ENCODE measurements at regions not wholly inside any gene's neighbourhood (a gene's known extent, or its start where the extent isn't known, plus 50 kb on each side); places are given as distances from the start of the nearest gene placed in this dataset.

- no peaks in the 10 kb centered on the region for H3K36me3 ChIP-seq (ENCODE audit: insufficient read depth, low read length)
- H3K4me1 ChIP-seq (ENCODE audit: insufficient read depth, low read length, severe bottlenecking), result no peaks in the 10 kb centered on the region
- H3K4me3 ChIP-seq (ENCODE audit: low read depth, low read length, poor library complexity, severe bottlenecking), result no peak overlapping the region
- no peaks in the 10 kb centered on the region for H3K9me2 ChIP-seq (ENCODE audit: low read depth, low read length)
- H2AFZ ChIP-seq (ENCODE audit: low read length), result no peak overlapping the region
- H3K27me3 ChIP-seq (ENCODE audit: insufficient read depth, low read length), result no peaks in the 10 kb centered on the region
- H3K79me2 ChIP-seq (ENCODE audit: insufficient read depth, low read length), result no peaks in the 10 kb centered on the region
- H3K4me2 ChIP-seq (ENCODE audit: low read length), result no peak overlapping the region
- H4K20me1 ChIP-seq (ENCODE audit: insufficient read depth, low read length), result no peaks in the 10 kb centered on the region
- no peaks in the 10 kb centered on the region for H3F3A ChIP-seq (ENCODE audit: insufficient read depth, low read length)
- H3K9ac ChIP-seq (ENCODE audit: low read length), result no peak overlapping the region
- H3K27ac ChIP-seq (ENCODE audit: low read depth, low read length, poor library complexity, severe bottlenecking), result no peak overlapping the region
- TF ChIP-seq EZH2 (IDR thresholded peaks at IDR 0.05; ENCODE audit: borderline replicate concordance, low read length) (no peak), CTCF (IDR thresholded peaks at IDR 0.05; ENCODE audit: low read length) (no peak)
- no peaks in the 10 kb centered on the region for H3K9me3 ChIP-seq (ENCODE audit: low read length)
These were observed 1539.2 kb upstream of the PIK3C3 start for GRCh38 chr18:40415821-40416220.

- Histone ChIP-seq H3K79me2 (ENCODE audit: insufficient read depth, low read length) (no peaks in the 10 kb centered on the region), H3K27me3 (ENCODE audit: insufficient read depth, low read length) (no peaks in the 10 kb centered on the region), H3F3A (ENCODE audit: insufficient read depth, low read length) (no peaks in the 10 kb centered on the region), H3K36me3 (ENCODE audit: insufficient read depth, low read length) (no peaks in the 10 kb centered on the region), H3K9ac (ENCODE audit: low read length) (no peak overlapping the region), H3K27ac (ENCODE audit: low read depth, low read length, poor library complexity, severe bottlenecking) (no peak overlapping the region), H3K4me2 (ENCODE audit: low read length) (no peak overlapping the region), H2AFZ (ENCODE audit: low read length) (no peak overlapping the region), H3K9me2 (ENCODE audit: low read depth, low read length) (no peaks in the 10 kb centered on the region), H3K4me1 (ENCODE audit: insufficient read depth, low read length, severe bottlenecking) (no peaks in the 10 kb centered on the region), H3K4me3 (ENCODE audit: low read depth, low read length, poor library complexity, severe bottlenecking) (no peak overlapping the region), H4K20me1 (ENCODE audit: insufficient read depth, low read length) (no peaks in the 10 kb centered on the region), H3K9me3 (ENCODE audit: low read length) (no peaks in the 10 kb centered on the region)
- TF ChIP-seq EZH2 (IDR thresholded peaks at IDR 0.05; ENCODE audit: borderline replicate concordance, low read length) (no peak), CTCF (IDR thresholded peaks at IDR 0.05; ENCODE audit: low read length) (no peak)
These were observed 1539.8 kb upstream of the PIK3C3 start for GRCh38 chr18:40415176-40415791.

GRCh38 chr18:40414155-40414754, 1540.8 kb upstream of the PIK3C3 start:
- Histone ChIP-seq H3K9me3 (ENCODE audit: low read length) (no peaks in the 10 kb centered on the region), H3K9me2 (ENCODE audit: low read depth, low read length) (no peaks in the 10 kb centered on the region), H3K27me3 (ENCODE audit: insufficient read depth, low read length) (no peaks in the 10 kb centered on the region), H2AFZ (ENCODE audit: low read length) (no peak overlapping the region), H3K4me2 (ENCODE audit: low read length) (no peak overlapping the region), H3F3A (ENCODE audit: insufficient read depth, low read length) (no peaks in the 10 kb centered on the region), H4K20me1 (ENCODE audit: insufficient read depth, low read length) (no peaks in the 10 kb centered on the region), H3K4me1 (ENCODE audit: insufficient read depth, low read length, severe bottlenecking) (no peaks in the 10 kb centered on the region), H3K9ac (ENCODE audit: low read length) (no peak overlapping the region), H3K36me3 (ENCODE audit: insufficient read depth, low read length) (no peaks in the 10 kb centered on the region), H3K4me3 (ENCODE audit: low read depth, low read length, poor library complexity, severe bottlenecking) (no peak overlapping the region), H3K79me2 (ENCODE audit: insufficient read depth, low read length) (no peaks in the 10 kb centered on the region), H3K27ac (ENCODE audit: low read depth, low read length, poor library complexity, severe bottlenecking) (no peak overlapping the region)
- TF ChIP-seq CTCF (IDR thresholded peaks at IDR 0.05; ENCODE audit: low read length), result no peak
